HL-60 (cell line): ENCODE measurements at regions not wholly inside any gene's neighbourhood (a gene's known extent, or its start where the extent isn't known, plus 50 kb on each side); places are given as distances from the start of the nearest gene placed in this dataset.

Experiments used
- DNase-seq, 2 experiments: peaks; one replicate each; pipeline ENCODE4 v3.0.0-alpha.2; 2010 to 2020; ENCODE audit warnings: low read depth in 1 of 2, low spot score in 1 of 2
- H3K27ac ChIP-seq: fragments of 250-450 bp; sonication (Bioruptor Pico); replicated peaks from 2 replicates; pipeline ENCODE4 v1.5.1; 2020; ENCODE audit warnings: mild to moderate bottlenecking, moderate library complexity
- H3K27me3 ChIP-seq: fragments of 250-450 bp; sonication (Bioruptor Pico); 2 replicates; pipeline ENCODE4 v1.5.1; 2021; ENCODE audit warnings: mild to moderate bottlenecking, moderate library complexity; ENCODE audit not compliant: insufficient read depth, poor library complexity, severe bottlenecking
- H3K4me3 ChIP-seq: replicated peaks from 2 replicates; pipeline ENCODE4 v1.5.1; 2011; ENCODE audit warnings: mild to moderate bottlenecking, control low read depth, low read length; ENCODE audit not compliant: insufficient read depth
- CTCF ChIP-seq: IDR thresholded peaks from one replicate; pipeline ENCODE4 v1.5.1; 2011; ENCODE audit warnings: low read length, control low read depth, inconsistent platforms; ENCODE audit not compliant: insufficient read depth
- GABPA ChIP-seq: IDR thresholded peaks from 2 replicates; pipeline ENCODE4 v1.6.1; 2012; ENCODE audit warnings: low read depth
- POLR2AphosphoS5 ChIP-seq: IDR thresholded peaks from 2 replicates; pipeline ENCODE4 v1.6.1; 2012; ENCODE audit warnings: low read depth
- SPI1 ChIP-seq: IDR thresholded peaks from 2 replicates; pipeline ENCODE4 v1.6.1; 2012; ENCODE audit warnings: low read depth, mild to moderate bottlenecking, borderline replicate concordance
- TF ChIP-seq, protein P1 (sequence below): IDR thresholded peaks from 2 replicates; pipeline ENCODE4 v1.6.1; 2012; ENCODE audit warnings: low read depth; ENCODE audit not compliant: insufficient replicate concordance

DNA sequence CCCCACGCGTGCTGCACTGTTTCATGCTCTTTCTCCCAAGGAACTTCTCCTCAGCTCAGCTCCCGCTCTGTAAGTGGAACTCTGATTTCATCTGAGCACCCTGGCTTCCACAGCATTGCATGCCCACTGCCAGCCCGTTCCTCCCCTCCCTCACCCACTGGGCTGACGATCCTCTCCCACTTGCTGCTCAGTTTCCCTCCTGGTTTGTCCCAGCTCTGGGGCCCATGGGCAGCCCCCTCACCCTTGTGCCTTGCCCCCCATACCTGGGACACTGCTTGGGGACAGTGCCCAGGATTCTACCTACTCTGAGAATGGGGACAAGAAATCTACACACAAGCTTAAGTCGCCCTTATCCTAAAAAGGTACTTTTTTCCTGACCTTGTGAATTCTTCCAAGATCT lies 115.9 kb upstream of the C1QTNF9B start:
- no peak for TF ChIP-seq CTCF
- no peak for TF ChIP-seq GABPA
- no peak for TF ChIP-seq SPI1
- TF ChIP-seq, protein P1, sequence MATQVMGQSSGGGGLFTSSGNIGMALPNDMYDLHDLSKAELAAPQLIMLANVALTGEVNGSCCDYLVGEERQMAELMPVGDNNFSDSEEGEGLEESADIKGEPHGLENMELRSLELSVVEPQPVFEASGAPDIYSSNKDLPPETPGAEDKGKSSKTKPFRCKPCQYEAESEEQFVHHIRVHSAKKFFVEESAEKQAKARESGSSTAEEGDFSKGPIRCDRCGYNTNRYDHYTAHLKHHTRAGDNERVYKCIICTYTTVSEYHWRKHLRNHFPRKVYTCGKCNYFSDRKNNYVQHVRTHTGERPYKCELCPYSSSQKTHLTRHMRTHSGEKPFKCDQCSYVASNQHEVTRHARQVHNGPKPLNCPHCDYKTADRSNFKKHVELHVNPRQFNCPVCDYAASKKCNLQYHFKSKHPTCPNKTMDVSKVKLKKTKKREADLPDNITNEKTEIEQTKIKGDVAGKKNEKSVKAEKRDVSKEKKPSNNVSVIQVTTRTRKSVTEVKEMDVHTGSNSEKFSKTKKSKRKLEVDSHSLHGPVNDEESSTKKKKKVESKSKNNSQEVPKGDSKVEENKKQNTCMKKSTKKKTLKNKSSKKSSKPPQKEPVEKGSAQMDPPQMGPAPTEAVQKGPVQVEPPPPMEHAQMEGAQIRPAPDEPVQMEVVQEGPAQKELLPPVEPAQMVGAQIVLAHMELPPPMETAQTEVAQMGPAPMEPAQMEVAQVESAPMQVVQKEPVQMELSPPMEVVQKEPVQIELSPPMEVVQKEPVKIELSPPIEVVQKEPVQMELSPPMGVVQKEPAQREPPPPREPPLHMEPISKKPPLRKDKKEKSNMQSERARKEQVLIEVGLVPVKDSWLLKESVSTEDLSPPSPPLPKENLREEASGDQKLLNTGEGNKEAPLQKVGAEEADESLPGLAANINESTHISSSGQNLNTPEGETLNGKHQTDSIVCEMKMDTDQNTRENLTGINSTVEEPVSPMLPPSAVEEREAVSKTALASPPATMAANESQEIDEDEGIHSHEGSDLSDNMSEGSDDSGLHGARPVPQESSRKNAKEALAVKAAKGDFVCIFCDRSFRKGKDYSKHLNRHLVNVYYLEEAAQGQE = no peak
- Histone ChIP-seq H3K4me3 (no peak overlapping the region), H3K27me3 (no peaks in the 10 kb centered on the region), H3K27ac (no peak overlapping the region)
- DNase-seq = no peak

DNA sequence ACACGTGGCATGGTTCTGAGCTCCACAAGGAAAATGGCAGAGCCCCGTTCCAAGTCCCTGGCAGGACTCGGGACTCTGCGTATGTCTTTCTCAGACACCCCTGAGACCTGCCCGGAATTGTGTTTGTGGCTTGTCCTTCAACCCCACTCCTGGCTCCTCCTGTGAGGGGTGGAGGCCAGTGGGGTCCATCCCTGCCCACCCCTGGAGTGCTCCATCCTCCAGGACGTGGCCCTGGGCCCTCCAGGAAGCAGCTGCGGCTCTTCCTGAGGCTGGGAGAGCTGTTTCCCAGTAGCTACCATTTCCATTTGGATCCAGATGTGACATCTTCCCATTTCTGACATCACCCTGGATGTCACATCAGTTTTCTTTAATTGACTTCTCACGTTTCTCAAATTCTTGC lies 118.7 kb upstream of the C1QTNF9B start:
- no peak for DNase-seq
- TF ChIP-seq SPI1 (no peak), GABPA (no peak), CTCF (no peak), POLR2AphosphoS5 (no peak)
- TF ChIP-seq, protein P1 = no peak
- no peak overlapping the region for H3K4me3 ChIP-seq

GRCh38 chr13:24022568-24022967 lies 125.3 kb upstream of the C1QTNF9B start:
- no peak for DNase-seq
- no peaks in the 10 kb centered on the region for H3K27me3 ChIP-seq
- H3K27ac ChIP-seq = no peak overlapping the region
- H3K4me3 ChIP-seq = no peak overlapping the region
- no peak for TF ChIP-seq POLR2AphosphoS5
- TF ChIP-seq CTCF = no peak
- TF ChIP-seq SPI1 = no peak
- TF ChIP-seq GABPA = no peak
- TF ChIP-seq, protein P1 = no peak

More for the DNA sequence above, 118.7 kb upstream of the C1QTNF9B start:
- Histone ChIP-seq H3K27me3 (no peaks in the 10 kb centered on the region), H3K27ac (no peak overlapping the region)
